HFF-Myc (cell line): ENCODE measurements at regions not wholly inside any gene's neighbourhood (a gene's known extent, or its start where the extent isn't known, plus 50 kb on each side); places are given as distances from the start of the nearest gene placed in this dataset.

ENCODE experiments used
- DNase-seq: peaks from one replicate; pipeline ENCODE4 v3.0.0-alpha.2; 2011; ENCODE audit warnings: low read depth; ENCODE audit errors: extremely low read depth
- H3K4me3 ChIP-seq: replicated peaks from 2 replicates; pipeline ENCODE4 v1.5.1; 2011; ENCODE audit warnings: low read depth, mild to moderate bottlenecking, control low read depth, low read length
- CTCF ChIP-seq: IDR thresholded peaks from 2 replicates; pipeline ENCODE4 v1.5.1; 2012; ENCODE audit warnings: mild to moderate bottlenecking, low read depth, low read length, control low read depth; ENCODE audit errors: missing control alignments

GRCh38 chrX:40494005-40494404 is 86.8 kb upstream of the ATP6AP2 start:
- no peak for TF ChIP-seq CTCF
- no peak for DNase-seq
- H3K4me3 ChIP-seq, result no peak overlapping the region

GRCh38 chrX:40488296-40488695 is 92.5 kb upstream of the ATP6AP2 start:
- no peak for DNase-seq
- TF ChIP-seq CTCF, result no peak
- H3K4me3 ChIP-seq, result no peak overlapping the region

GRCh38 chrX:40485973-40486372 is 94.8 kb upstream of the ATP6AP2 start:
- DNase-seq, result no peak
- H3K4me3 ChIP-seq, result no peak overlapping the region
- TF ChIP-seq CTCF, result no peak

GRCh38 chrX:40485102-40485826 is 95.5 kb upstream of the ATP6AP2 start:
- no peak for DNase-seq
- TF ChIP-seq CTCF, result no peak
- no peak overlapping the region for H3K4me3 ChIP-seq

DNA sequence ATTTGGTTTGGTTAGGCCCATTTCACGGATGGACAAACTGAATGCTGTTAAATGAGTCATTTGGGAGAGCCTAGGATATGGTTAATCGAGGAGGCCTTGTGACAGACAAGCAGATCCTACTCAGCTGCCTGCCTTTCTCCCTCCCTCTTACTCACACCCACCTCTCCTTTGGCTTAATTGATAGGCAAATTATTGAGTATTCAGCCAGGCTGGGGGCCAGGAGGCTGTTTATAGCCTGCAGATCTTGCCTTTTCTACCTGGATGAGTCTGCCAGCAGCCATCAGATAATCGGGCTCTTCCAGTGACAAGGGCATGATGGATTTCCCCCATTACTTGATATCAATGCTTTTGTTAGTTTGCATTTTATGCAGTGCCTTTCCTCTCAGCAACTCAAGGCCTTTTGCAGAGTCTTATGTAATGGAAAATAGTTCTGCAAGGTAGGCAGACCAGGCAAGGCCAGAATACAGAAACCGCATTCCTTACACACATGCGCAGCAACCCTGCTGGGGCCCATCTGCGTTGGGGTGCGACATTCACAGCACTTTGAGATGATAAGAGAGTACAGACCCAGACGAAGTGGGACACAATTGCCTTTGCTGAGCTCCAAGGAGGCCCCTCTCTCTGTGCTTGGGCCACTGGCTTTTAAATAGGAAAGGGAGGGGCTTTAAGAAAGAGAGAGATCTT is 96.2 kb upstream of the ATP6AP2 start:
- H3K4me3 ChIP-seq, result no peak overlapping the region
- no peak for TF ChIP-seq CTCF
- DNase-seq, result no peak

DNA sequence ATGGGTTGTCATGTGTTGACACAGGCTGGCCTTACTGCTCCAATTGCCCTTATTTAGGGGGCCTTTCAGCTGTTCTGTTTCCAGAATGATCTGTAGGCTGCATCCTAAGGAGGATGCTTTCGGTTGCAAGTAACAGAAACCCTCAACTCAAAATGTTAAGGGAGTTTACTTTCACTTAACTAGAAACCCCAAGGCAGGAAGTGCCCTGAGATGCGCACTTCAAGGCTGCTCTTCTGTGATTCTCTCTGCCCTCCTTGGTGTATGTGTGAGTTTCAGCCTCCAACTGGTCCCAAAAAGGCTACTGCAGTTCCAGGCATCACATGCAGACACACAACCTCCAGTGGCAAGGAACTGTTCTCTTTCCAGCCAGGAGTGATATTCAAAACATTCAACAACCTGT is 97.3 kb upstream of the ATP6AP2 start:
- DNase-seq, result no peak
- TF ChIP-seq CTCF, result no peak
- H3K4me3 ChIP-seq, result no peak overlapping the region
